SH-SY5Y (cell line): ENCODE measurements at regions not wholly inside any gene's neighbourhood (a gene's known extent, or its start where the extent isn't known, plus 50 kb on each side); places are given as distances from the start of the nearest gene placed in this dataset.

ENCODE experiments used
- GATA2 ChIP-seq: IDR thresholded peaks from 2 replicates; pipeline ENCODE4 v1.6.1; 2011; ENCODE audit warnings: mild to moderate bottlenecking, low read depth, low read length
- GATA3 ChIP-seq: IDR thresholded peaks from 2 replicates; pipeline ENCODE4 v1.6.1; 2011; ENCODE audit warnings: low read depth, mild to moderate bottlenecking, low read length, moderate library complexity

DNA sequence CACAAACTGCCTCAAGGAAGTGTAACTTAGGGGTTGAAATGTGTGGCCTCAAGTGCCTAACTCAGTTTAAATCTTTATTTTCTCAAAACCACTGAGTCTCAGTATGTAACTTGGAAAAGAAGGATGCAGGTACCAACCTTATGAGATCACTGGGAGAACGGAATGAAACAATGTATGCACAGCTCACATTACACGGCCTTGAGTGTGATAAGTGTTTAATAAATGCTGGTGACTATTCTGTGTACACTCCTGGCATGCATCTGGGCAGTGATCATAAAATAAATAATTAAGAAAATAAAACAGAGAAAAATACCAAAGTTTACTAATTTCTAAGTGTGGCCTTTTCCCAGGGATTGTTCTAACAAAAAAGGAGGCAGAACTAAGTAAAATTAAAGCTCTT lies 974.5 kb upstream of the FLRT2 start:
- no peak for TF ChIP-seq GATA2
- TF ChIP-seq GATA3, result no peak
